Mammary epithelial cell (primary cell): ENCODE measurements at regions not wholly inside any gene's neighbourhood (a gene's known extent, or its start where the extent isn't known, plus 50 kb on each side); places are given as distances from the start of the nearest gene placed in this dataset.

Source experiments
- CTCF ChIP-seq, 2 donors: IDR thresholded peaks in 1 of 2; conservative IDR thresholded peaks in 1 of 2; 2 replicates each; pipeline ENCODE4 v1.5.1; 2011 to 2012; ENCODE audit warnings: inconsistent platforms in 2 of 2, low read length in 2 of 2, mild to moderate bottlenecking in 2 of 2, control low read depth in 1 of 2, low read depth in 1 of 2; ENCODE audit not compliant: insufficient read depth in 1 of 2; ENCODE audit errors: extremely low read depth in 1 of 2
- EZH2 ChIP-seq: IDR thresholded peaks from 2 replicates; pipeline ENCODE4 v1.6.1; 2012; ENCODE audit warnings: low read length, inconsistent platforms, borderline replicate concordance

- no peak for TF ChIP-seq CTCF (conservative IDR thresholded peaks at IDR 0.05 in 1 of 2, IDR thresholded peaks at IDR 0.05 in 1 of 2; ENCODE audit: extremely low read depth in 1 of 2, insufficient read depth in 1 of 2, low read depth in 1 of 2, low read length in 2 of 2)
- TF ChIP-seq EZH2 = no peak
Measured at GRCh38 chr14:43306053-43306452, 1201.0 kb downstream of the FSCB start.
